Liver (tissue), 3 donors: ENCODE measurements at regions not wholly inside any gene's neighbourhood (a gene's known extent, or its start where the extent isn't known, plus 50 kb on each side); places are given as distances from the start of the nearest gene placed in this dataset.

Source experiments
- GABPA ChIP-seq, 2 donors: IDR thresholded peaks in 1 of 2; conservative IDR thresholded peaks in 1 of 2; 2 replicates each; pipeline ENCODE4 v1.6.1; 2016; ENCODE audit warnings: antibody characterized with exemption in 2 of 2, mild to moderate bottlenecking in 1 of 2, moderate library complexity in 1 of 2
- RAD21 ChIP-seq, 2 donors: IDR thresholded peaks; 2 replicates each; pipeline ENCODE4 v1.6.1; 2016; ENCODE audit warnings: antibody characterized with exemption in 2 of 2, mild to moderate bottlenecking in 2 of 2
- TAF1 ChIP-seq: conservative IDR thresholded peaks from 2 replicates; pipeline ENCODE4 v1.6.1; 2016; ENCODE audit warnings: antibody characterized with exemption, mild to moderate bottlenecking
- TF ChIP-seq, protein P1 (sequence below): fragments of 150-350 bp; IDR thresholded peaks from 2 replicates; pipeline ENCODE4 v1.5.1; 2017; ENCODE audit warnings: improper control_type of control experiment, low read depth, low read length; ENCODE audit not compliant: missing input control
- donor health status: healthy.
- donor health status: healthy.

- TF ChIP-seq, protein P1, sequence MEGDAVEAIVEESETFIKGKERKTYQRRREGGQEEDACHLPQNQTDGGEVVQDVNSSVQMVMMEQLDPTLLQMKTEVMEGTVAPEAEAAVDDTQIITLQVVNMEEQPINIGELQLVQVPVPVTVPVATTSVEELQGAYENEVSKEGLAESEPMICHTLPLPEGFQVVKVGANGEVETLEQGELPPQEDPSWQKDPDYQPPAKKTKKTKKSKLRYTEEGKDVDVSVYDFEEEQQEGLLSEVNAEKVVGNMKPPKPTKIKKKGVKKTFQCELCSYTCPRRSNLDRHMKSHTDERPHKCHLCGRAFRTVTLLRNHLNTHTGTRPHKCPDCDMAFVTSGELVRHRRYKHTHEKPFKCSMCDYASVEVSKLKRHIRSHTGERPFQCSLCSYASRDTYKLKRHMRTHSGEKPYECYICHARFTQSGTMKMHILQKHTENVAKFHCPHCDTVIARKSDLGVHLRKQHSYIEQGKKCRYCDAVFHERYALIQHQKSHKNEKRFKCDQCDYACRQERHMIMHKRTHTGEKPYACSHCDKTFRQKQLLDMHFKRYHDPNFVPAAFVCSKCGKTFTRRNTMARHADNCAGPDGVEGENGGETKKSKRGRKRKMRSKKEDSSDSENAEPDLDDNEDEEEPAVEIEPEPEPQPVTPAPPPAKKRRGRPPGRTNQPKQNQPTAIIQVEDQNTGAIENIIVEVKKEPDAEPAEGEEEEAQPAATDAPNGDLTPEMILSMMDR: no peak
- TF ChIP-seq RAD21 (IDR thresholded peaks at IDR 0.05) (no peak), TAF1 (no peak), GABPA (IDR thresholded peaks at IDR 0.05 in 1 of 2, conservative IDR thresholded peaks at IDR 0.05 in 1 of 2) (no peak)
These were observed 230.6 kb upstream of the TRPC5 start for GRCh38 chrX:112313201-112313600.
